ENCODE measurements at regions not wholly inside any gene's neighbourhood (a gene's known extent, or its start where the extent isn't known, plus 50 kb on each side); places are given as distances from the start of the nearest gene placed in this dataset.

DNA sequence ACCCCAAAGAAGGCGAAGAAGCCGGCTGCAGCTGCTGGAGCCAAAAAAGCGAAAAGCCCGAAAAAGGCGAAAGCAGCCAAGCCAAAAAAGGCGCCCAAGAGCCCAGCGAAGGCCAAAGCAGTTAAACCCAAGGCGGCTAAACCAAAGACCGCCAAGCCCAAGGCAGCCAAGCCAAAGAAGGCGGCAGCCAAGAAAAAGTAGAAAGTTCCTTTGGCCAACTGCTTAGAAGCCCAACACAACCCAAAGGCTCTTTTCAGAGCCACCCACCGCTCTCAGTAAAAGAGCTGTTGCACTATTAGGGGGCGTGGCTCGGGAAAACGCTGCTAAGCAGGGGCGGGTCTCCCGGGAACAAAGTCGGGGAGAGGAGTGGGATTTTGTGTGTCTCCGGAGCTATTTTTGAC, 69.6 kb downstream of the HFE start:
- Histone ChIP-seq H3K79me2 (no peaks in the 10 kb centered on the region), H3K4me1 (peaks cover 14% of the 10 kb centered on the region), H3K27ac (peak overlapping the region; percentile 96), H3K4me3 (ENCODE audit: low read depth, low read length) (peak overlapping the region; percentile 89), H3K4me2 (ENCODE audit: low read length) (peak overlapping the region; percentile 94), H3K9me3 (ENCODE audit: control insufficient read depth, low read length) (no peaks in the 10 kb centered on the region), H2AFZ (peak overlapping the region; percentile 85), H3K36me3 (ENCODE audit: control insufficient read depth, insufficient read depth, low read length) (no peaks in the 10 kb centered on the region), H3K9ac (peak overlapping the region; percentile 49), H3K27me3 (ENCODE audit: control insufficient read depth, insufficient read depth, low read length) (no peaks in the 10 kb centered on the region)
- TF ChIP-seq, protein P1, sequence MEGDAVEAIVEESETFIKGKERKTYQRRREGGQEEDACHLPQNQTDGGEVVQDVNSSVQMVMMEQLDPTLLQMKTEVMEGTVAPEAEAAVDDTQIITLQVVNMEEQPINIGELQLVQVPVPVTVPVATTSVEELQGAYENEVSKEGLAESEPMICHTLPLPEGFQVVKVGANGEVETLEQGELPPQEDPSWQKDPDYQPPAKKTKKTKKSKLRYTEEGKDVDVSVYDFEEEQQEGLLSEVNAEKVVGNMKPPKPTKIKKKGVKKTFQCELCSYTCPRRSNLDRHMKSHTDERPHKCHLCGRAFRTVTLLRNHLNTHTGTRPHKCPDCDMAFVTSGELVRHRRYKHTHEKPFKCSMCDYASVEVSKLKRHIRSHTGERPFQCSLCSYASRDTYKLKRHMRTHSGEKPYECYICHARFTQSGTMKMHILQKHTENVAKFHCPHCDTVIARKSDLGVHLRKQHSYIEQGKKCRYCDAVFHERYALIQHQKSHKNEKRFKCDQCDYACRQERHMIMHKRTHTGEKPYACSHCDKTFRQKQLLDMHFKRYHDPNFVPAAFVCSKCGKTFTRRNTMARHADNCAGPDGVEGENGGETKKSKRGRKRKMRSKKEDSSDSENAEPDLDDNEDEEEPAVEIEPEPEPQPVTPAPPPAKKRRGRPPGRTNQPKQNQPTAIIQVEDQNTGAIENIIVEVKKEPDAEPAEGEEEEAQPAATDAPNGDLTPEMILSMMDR (IDR thresholded peaks at IDR 0.05), result no peak

DNA sequence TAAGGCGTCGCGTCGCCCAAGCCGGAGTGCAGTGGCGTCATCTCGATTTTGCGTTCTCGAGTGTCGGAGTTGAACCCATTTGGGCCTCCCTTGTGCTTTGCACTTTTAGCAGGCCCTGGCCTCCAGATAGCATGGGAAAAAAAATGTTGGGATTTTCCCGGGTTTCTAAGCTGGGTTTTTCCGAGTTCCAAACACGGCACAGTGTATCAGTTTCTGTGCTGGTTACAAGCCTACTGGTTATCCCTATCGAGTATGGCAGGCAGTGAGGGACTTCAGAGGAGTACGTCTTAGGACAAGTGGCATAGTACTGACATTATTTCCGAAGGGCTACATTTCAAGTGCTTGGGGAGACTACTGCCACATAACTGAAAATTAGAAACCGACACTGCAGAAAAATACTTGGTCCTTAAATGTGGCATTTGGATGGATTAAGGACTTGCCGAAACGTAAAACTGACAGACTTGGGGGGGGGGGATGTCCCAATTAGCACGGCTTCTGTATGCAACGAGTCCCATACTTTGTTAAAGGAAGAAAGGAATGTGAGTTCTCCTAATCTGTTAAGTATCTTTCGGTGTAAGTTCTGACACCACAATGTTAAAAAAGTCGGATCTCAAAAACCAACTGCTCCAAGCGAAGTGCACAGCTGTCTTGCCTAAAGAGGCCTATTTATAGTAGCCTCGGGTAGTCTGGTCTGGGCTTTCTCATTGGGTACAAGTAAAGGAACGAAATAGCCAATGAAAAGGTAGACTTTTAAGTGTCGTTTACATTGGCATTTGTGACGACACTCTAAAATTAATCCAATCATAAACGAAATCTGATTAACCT, 70.2 kb downstream of the HFE start:
- H3K9ac ChIP-seq, result peak overlapping the region; percentile 49

DNA sequence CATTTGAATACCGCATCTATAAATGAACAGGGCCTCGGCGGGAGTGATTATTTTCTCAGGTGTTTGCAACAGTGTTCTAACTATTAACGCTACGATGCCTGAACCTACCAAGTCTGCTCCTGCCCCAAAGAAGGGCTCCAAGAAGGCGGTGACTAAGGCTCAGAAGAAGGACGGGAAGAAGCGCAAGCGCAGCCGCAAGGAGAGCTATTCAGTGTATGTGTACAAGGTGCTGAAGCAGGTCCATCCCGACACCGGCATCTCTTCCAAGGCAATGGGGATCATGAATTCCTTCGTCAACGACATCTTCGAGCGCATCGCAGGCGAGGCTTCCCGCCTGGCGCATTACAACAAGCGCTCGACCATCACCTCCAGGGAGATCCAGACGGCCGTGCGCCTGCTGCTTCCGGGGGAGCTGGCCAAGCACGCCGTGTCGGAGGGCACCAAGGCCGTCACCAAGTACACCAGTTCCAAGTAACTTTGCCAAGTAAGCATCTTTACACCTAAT, 70.9 kb downstream of the HFE start:
- peaks cover 14% of the 10 kb centered on the region for H3K4me1 ChIP-seq
- H3K79me2 ChIP-seq, result peaks cover under 1% of the 10 kb centered on the region
- H3K27ac ChIP-seq, result peak overlapping the region; percentile 96
- no peaks in the 10 kb centered on the region for H3K9me3 ChIP-seq (ENCODE audit: control insufficient read depth, low read length)
- peak overlapping the region; percentile 95 for H3K4me2 ChIP-seq (ENCODE audit: low read length)
- peak overlapping the region; percentile 89 for H3K4me3 ChIP-seq (ENCODE audit: low read depth, low read length)
- no peaks in the 10 kb centered on the region for H3K36me3 ChIP-seq (ENCODE audit: control insufficient read depth, insufficient read depth, low read length)
- peak overlapping the region; percentile 1 for H3K9ac ChIP-seq
- no peaks in the 10 kb centered on the region for H3K27me3 ChIP-seq (ENCODE audit: control insufficient read depth, insufficient read depth, low read length)
- TF ChIP-seq, protein P1 (IDR thresholded peaks at IDR 0.05), result no peak
- H2AFZ ChIP-seq, result peak overlapping the region; percentile 76

More for the DNA sequence above, 70.2 kb downstream of the HFE start:
- Histone ChIP-seq H3K79me2 (no peaks in the 10 kb centered on the region), H3K4me2 (ENCODE audit: low read length) (peak overlapping the region; percentile 95), H3K36me3 (ENCODE audit: control insufficient read depth, insufficient read depth, low read length) (no peaks in the 10 kb centered on the region), H3K4me1 (peaks cover 14% of the 10 kb centered on the region), H3K27ac (peak overlapping the region; percentile 96), H2AFZ (peak overlapping the region; percentile 85), H3K4me3 (ENCODE audit: low read depth, low read length) (peak overlapping the region; percentile 89), H3K9me3 (ENCODE audit: control insufficient read depth, low read length) (no peaks in the 10 kb centered on the region), H3K27me3 (ENCODE audit: control insufficient read depth, insufficient read depth, low read length) (no peaks in the 10 kb centered on the region)
- TF ChIP-seq, protein P1 (IDR thresholded peaks at IDR 0.05), result no peak

DNA sequence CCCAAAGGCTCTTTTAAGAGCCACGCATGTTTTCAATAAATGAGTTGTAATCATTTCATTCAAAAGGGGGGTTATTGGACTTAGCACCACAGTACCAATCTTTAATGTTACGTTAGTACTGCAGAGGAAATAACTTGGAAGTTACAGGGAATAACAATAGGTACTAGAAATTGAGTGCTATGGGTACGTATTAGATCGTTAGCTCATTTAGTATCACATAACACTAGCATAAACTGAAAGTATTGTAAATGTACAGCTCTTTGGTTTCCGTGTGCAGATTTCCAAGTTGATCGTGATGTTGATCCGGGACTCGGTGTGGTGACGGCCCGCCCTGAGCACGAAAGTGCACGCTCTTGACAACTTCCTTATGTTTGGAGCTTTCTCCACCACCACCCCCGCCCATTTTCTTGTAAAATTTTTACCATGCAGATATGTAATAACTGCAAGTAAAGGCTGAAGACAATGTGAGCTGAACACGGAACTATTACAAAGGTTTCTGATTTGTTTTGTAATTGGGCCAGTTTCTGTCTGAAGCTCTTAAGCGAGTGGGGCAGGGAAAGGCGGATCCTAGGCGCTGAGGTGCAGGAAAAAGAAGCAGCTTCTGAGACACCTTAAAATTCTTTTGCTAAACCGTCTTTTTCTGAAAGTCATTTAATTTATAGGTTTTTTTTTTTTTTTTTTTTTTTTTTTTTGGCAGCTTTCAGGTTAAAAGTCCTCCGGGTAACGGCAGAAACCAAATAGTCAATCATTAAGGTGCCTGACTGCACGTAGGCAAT, 71.5 kb downstream of the HFE start:
- peak overlapping the region; percentile 89 for H3K4me3 ChIP-seq (ENCODE audit: low read depth, low read length)
- peaks cover 4% of the 10 kb centered on the region for H3K79me2 ChIP-seq
- no peaks in the 10 kb centered on the region for H3K9me3 ChIP-seq (ENCODE audit: control insufficient read depth, low read length)
- H3K4me2 ChIP-seq (ENCODE audit: low read length), result peak overlapping the region; percentile 95
- peak overlapping the region; percentile 76 for H2AFZ ChIP-seq
- no peaks in the 10 kb centered on the region for H3K36me3 ChIP-seq (ENCODE audit: control insufficient read depth, insufficient read depth, low read length)
- peak overlapping the region; percentile 96 for H3K27ac ChIP-seq
- TF ChIP-seq, protein P1 (IDR thresholded peaks at IDR 0.05), result no peak
- peaks cover 14% of the 10 kb centered on the region for H3K4me1 ChIP-seq
- H3K27me3 ChIP-seq (ENCODE audit: control insufficient read depth, insufficient read depth, low read length), result no peaks in the 10 kb centered on the region
- H3K9ac ChIP-seq, result peak overlapping the region; percentile 1
